ENCODE measurements at regions not wholly inside any gene's neighbourhood (a gene's known extent, or its start where the extent isn't known, plus 50 kb on each side); places are given as distances from the start of the nearest gene placed in this dataset.

- Histone ChIP-seq H3F3A (ENCODE audit: low read length, unreplicated experiment) (no peaks in the 10 kb centered on the region), H4K20me1 (ENCODE audit: low read length) (no peaks in the 10 kb centered on the region), H3K4me3 (ENCODE audit: low read length) (no peak overlapping the region), H3K4me2 (ENCODE audit: low read length) (no peak overlapping the region), H3K27ac (ENCODE audit: low read length) (no peak overlapping the region), H3K4me1 (ENCODE audit: insufficient read depth, low read length) (no peaks in the 10 kb centered on the region), H3K9ac (ENCODE audit: low read length) (no peak overlapping the region), H3K9me2 (replicated peaks; ENCODE audit: low read length) (no peaks in the 10 kb centered on the region), H3K36me3 (ENCODE audit: low read depth, low read length) (no peaks in the 10 kb centered on the region), H3K27me3 (ENCODE audit: low read length) (no peaks in the 10 kb centered on the region), H3K9me3 (ENCODE audit: low read length) (no peaks in the 10 kb centered on the region), H3K79me2 (ENCODE audit: low read length) (no peaks in the 10 kb centered on the region), H2AFZ (ENCODE audit: low read length) (no peak overlapping the region)
- TF ChIP-seq EZH2 (IDR thresholded peaks at IDR 0.05; ENCODE audit: low read length, unreplicated experiment) (no peak), EZH2phosphoT487 (IDR thresholded peaks at IDR 0.05; ENCODE audit: borderline replicate concordance, low read length) (no peak)
- no TSS peak for BruUV-seq (replicated peaks)
- CTCF ChIA-PET = no interaction called here
- DNase-seq (no peak), ATAC-seq (no peak)
- POLR2A ChIA-PET (ENCODE audit: unreplicated experiment) = no interaction called here
- intact Hi-C loops (cut with micrococcal nuclease) = no loop called here
Measured at GRCh38 chr10:130745821-130746220, 565.7 kb downstream of the TCERG1L start.

- Histone ChIP-seq H3K4me2 (ENCODE audit: low read length) (no peak overlapping the region), H3K4me1 (ENCODE audit: insufficient read depth, low read length) (no peaks in the 10 kb centered on the region), H3K27ac (ENCODE audit: low read length) (no peak overlapping the region), H3K9ac (ENCODE audit: low read length) (no peak overlapping the region), H3K79me2 (ENCODE audit: low read length) (no peaks in the 10 kb centered on the region), H2AFZ (ENCODE audit: low read length) (no peak overlapping the region), H4K20me1 (ENCODE audit: low read length) (no peaks in the 10 kb centered on the region), H3K27me3 (ENCODE audit: low read length) (no peaks in the 10 kb centered on the region), H3F3A (ENCODE audit: low read length, unreplicated experiment) (no peaks in the 10 kb centered on the region), H3K9me2 (replicated peaks; ENCODE audit: low read length) (no peaks in the 10 kb centered on the region), H3K4me3 (ENCODE audit: low read length) (no peak overlapping the region), H3K36me3 (ENCODE audit: low read depth, low read length) (no peaks in the 10 kb centered on the region), H3K9me3 (ENCODE audit: low read length) (no peaks in the 10 kb centered on the region)
- POLR2A ChIA-PET (ENCODE audit: unreplicated experiment) = no interaction called here
- no TSS peak for BruUV-seq (replicated peaks)
- CTCF ChIA-PET = no interaction called here
- intact Hi-C loops (cut with micrococcal nuclease) = no loop called here
- TF ChIP-seq EZH2 (IDR thresholded peaks at IDR 0.05; ENCODE audit: low read length, unreplicated experiment) (no peak), EZH2phosphoT487 (IDR thresholded peaks at IDR 0.05; ENCODE audit: borderline replicate concordance, low read length) (no peak), CTCF (conservative IDR thresholded peaks at IDR 0.05; ENCODE audit: low read depth, low read length) (no peak)
- no peak for DNase-seq
- ATAC-seq = no peak
Measured at GRCh38 chr10:130746311-130746710, 565.2 kb downstream of the TCERG1L start.

GRCh38 chr10:130747356-130747755 lies 564.2 kb downstream of the TCERG1L start:
- no peaks in the 10 kb centered on the region for H3K4me1 ChIP-seq (ENCODE audit: insufficient read depth, low read length)
- H3K9me2 ChIP-seq (replicated peaks; ENCODE audit: low read length) = no peaks in the 10 kb centered on the region
- ATAC-seq (no peak), DNase-seq (no peak)
- no peaks in the 10 kb centered on the region for H3K27me3 ChIP-seq (ENCODE audit: low read length)
- H3K4me2 ChIP-seq (ENCODE audit: low read length) = no peak overlapping the region
- no peak overlapping the region for H3K27ac ChIP-seq (ENCODE audit: low read length)
- H3K79me2 ChIP-seq (ENCODE audit: low read length) = no peaks in the 10 kb centered on the region
- TF ChIP-seq EZH2 (IDR thresholded peaks at IDR 0.05; ENCODE audit: low read length, unreplicated experiment) = no peak
- TF ChIP-seq CTCF (conservative IDR thresholded peaks at IDR 0.05; ENCODE audit: low read depth, low read length) = no peak
- TF ChIP-seq EZH2phosphoT487 (IDR thresholded peaks at IDR 0.05; ENCODE audit: borderline replicate concordance, low read length) = no peak
- H3K9me3 ChIP-seq (ENCODE audit: low read length) = no peaks in the 10 kb centered on the region
- H3K36me3 ChIP-seq (ENCODE audit: low read depth, low read length) = no peaks in the 10 kb centered on the region
- no TSS peak for BruUV-seq (replicated peaks)
- CTCF ChIA-PET = no interaction called here
- no peak overlapping the region for H3K9ac ChIP-seq (ENCODE audit: low read length)
- no peaks in the 10 kb centered on the region for H4K20me1 ChIP-seq (ENCODE audit: low read length)
- no peak overlapping the region for H3K4me3 ChIP-seq (ENCODE audit: low read length)
- no peaks in the 10 kb centered on the region for H3F3A ChIP-seq (ENCODE audit: low read length, unreplicated experiment)
- H2AFZ ChIP-seq (ENCODE audit: low read length) = no peak overlapping the region
- POLR2A ChIA-PET (ENCODE audit: unreplicated experiment) = no interaction called here
- intact Hi-C loops (cut with micrococcal nuclease) = no loop called here
